Fibroblast of upper back skin (primary cell): ENCODE measurements at regions not wholly inside any gene's neighbourhood (a gene's known extent, or its start where the extent isn't known, plus 50 kb on each side); places are given as distances from the start of the nearest gene placed in this dataset.
"Not testable (repeated sequence)": the region's sequence is repeated elsewhere in the genome, so short reads cannot be mapped to it uniquely, and the experiment has no call there.

Experiments used
- DNase-seq: peaks from one replicate; pipeline ENCODE4 v3.0.0-alpha.2; 2013

DNA sequence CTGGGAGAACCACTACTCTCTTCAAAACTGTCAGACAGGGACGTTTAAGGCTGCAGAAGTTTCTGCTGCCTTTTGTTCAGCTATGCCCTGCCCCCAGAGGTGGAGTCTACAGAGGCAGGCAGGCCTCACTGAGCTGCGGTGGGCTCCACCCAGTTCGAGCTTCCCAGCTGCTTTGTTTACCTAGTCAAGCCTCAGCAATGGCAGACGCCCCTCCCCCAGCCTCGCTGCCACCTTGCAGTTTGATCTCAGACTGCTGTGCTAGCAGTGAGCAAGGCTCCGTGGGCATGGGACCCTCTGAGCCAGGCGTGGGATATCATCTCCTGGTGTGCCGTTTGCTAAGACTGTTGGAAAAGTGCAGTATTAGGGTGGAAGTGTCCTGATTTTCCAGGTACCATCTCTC, 258.6 kb upstream of the GOT2 start:
- DNase-seq, result not testable (repeated sequence)

DNA sequence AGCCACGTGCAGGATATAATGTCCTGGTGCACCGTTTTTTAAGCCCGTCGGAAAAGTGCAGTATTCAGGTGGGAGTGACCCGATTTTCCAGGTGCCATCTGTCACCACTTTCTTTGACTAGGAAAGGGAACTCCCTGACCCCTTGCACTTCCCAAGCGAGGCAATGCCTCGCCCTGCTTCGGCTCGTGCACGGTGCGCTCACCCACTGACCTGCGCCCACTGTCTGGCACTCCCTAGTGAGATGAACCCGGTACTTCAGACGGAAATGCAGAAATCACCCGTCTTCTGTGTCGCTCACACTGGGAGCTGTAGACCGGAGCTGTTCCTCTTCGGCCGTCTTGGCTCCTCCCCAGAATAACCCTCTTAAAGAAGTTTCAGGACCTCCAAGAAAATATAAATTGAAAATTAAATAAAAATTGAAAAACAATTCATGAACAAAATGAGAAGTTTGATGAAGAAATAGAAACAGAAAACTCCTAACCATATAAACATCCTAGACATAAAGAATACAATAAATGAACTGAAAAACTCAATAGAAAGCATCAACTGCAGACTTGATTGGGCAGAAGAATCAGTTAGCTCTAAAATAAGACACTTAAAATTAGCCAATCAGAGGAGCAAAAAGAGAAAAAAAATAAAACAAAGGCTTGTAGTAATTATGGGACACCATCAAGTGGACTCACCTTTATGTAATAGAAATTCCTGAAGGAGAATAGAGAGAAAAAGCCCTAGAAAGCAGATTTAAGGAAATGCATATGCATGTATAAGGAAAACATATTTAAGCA, 249.3 kb upstream of the GOT2 start:
- DNase-seq, result not testable (repeated sequence)

DNA sequence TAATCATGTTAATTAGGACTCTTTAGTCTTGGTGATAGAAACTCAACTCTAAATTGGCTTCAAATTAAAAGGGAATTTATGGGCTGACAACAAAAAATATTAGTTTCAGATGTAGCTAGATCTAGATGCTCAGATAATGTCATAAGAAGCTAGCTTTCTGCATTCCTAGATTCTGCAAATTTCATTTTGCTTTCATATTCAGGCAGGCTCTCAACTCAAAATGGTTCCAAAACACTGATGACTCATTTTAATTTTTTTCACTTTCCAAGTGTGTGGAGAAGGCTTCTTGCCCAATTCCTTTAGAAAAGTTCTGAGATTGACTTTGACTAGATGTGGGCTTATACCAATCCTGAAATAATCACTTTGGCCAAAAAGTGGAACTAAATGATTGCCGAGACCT, 236.7 kb upstream of the GOT2 start:
- peak; percentile 60 for DNase-seq

DNA sequence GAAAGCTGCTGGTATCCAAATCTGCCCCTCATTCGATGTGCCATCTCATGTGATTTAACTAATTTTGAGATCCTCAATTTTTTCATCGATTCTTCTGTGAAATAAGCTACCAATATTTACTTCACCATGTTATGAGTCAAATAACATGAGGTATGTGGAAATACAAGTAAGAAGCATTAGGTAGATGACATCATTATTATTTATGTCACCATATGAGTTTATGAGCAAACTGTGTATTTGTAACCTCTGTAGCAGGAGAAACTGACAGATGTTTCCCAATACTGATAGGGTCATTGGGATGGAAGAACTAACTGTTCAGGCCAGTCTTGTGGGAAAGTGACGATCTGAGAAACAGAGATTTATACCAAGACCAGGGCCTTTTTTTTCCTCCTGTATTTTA, 229.4 kb upstream of the GOT2 start:
- no peak for DNase-seq

DNA sequence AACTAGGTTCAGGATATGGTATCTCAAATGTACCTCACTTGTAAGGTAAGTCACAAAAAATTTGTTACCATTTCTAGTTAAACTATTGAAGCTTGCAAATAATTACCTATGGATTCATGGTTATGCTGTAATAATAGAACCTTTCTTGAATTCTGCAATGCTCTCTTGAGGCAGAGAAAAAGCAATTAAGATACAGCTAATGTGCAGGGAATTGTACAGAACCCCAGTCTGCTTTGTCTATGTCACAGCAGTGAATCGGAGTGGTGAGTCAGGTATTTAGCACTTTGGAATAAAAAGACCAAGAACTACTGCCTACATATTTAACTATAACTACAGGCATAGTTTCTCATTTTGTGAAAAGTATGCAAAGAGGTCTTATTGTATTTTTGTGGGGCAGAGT, 228.7 kb upstream of the GOT2 start:
- no peak for DNase-seq

DNA sequence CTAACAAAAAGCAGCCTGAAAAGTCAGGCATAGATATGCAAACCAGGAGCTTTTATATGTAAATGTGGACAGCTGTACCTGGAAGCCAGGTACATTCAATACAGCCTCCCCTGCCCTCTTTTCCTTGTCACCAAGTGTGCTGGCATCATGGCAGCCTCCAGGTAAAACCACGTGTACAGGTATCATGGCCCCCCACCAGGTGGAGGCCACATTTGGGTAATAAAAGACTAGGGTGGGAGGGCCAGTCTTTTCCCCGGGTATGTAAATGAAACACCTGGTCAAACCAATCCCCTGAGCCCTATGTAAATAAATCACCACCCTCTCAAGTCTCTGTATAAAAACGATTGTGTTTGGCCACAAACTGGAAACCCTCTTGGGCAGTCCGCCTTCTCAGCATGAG, 226.4 kb upstream of the GOT2 start:
- DNase-seq, result no peak

DNA sequence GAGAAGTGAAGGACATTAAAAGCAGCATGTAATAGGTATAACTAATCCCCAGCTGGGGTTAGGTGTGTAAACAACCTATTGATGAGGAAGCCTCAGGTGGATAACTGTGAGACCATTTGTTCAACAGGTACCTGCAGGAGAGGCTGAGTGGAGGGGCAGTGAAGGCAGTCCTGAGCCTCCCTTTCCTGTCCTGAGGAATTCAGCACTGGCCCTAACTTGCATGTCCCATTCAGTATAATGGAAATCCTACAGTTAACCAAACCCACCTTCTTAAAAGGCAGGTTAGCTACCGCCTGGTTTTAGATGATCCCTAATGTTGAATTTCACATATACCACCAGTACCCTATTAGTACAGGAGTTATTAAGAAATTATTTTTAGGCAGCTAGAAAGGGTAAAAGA, 225.9 kb upstream of the GOT2 start:
- no peak for DNase-seq

DNA sequence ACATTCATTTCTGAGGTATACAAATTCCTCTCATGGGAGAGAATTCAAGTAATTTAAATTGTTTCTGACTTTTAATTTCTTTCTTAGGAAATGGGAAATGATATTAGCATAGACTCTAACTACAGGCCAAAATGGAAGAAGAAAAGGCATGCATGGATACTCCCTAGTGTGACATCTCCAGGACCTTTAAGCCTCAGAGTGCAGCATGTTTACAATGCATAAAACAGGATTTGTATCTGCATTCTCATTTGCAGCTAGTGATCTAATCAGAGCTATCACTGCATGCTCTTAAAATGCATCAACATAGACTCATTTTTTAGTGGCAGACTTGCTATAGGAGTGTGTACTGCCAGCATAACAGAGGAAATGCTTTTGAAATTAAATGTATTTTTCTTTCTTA, 224.6 kb upstream of the GOT2 start:
- DNase-seq, result no peak

DNA sequence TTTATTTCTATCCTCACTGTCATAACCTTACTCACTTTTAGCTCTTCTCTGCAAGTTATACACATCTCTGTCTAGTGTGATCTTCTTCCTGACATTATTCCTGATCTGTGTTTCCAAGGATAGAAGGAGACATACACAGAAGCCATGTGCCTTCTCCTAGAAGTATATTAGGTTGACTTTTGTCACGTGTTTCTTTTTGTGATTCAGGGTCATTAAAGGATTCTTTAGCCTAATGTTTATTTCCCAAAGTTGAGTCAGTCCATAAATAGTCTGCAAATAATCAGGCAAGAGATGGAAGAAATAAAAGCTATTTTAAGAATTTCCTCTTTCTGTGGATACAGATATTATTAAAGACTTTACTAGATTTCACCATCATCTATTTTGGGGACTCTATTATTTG, 214.1 kb upstream of the GOT2 start:
- DNase-seq, result no peak

DNA sequence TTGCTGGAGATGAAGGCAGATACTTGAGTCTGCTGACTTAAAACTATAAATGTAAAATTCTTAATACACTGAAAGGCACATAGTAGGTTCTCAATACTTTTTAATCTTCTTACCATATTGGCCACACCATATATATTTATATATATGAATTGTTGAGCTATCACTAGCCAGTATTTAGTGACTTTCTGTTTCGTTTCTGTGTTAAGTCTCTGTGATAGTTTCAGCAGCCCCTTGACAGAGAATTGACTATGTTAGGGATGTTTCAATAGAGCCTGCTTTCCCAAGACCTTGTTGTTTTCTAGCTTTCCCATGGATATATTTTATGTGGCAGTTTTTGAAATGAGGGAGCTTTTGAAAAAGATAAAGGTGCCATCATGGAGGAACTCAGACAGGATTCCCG, 206.5 kb upstream of the GOT2 start:
- DNase-seq, result no peak

DNA sequence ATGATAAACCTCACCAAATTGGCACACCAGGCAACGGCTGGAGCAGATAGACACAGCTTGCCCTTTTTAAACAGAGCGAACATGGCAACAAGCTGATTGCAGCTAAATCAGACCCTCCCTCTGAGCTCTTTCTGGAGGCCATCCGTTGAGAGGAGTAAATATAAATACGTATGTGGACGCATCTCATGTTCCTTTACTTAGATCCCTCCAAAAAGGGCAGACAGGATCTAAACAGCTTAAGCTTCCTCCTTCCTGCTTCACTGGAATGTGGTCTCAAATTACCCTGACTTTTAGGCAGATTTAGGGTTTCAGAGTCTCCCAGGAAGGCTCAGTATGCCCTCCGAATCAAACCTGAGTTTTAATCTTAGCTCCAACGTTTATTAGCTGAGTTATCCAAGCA, 204.7 kb upstream of the GOT2 start:
- no peak for DNase-seq

DNA sequence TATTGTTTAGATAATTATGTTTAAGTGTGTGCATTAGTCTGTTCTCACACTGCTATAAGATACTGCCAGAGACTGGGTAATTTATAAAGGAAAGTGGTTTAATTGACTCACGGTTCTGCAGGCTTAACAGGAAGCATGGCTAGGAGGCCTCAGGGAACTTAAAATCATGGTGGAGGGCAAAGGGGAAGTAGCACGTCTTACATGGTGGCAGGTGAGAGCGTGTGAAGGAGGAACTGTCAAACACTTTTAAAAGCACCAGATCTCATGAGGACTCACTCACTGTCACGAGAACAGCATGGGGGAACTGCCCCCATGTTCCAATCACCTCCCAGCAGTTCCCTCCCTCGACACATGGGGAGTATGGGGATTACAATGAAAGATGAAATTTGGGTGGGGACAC, 203.5 kb upstream of the GOT2 start:
- DNase-seq, result no peak

DNA sequence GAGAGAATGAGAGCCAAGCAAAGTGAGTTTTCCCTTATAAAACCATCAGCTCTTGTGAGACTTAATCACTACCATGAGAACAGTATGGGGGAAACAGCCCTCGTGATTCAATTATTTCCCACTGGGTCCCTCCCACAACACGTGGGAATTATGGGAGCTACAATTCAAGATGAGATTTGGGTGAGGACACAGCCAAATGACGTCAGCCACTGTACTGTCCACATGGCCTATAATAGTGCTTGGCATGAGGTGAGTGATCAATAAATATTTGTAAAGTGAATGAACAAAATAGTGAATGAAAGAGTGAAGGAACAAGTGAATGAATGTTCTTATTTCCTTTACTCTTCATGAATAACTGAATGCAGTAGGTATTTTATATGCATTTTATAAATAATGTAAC, 199.1 kb upstream of the GOT2 start:
- DNase-seq, result no peak

DNA sequence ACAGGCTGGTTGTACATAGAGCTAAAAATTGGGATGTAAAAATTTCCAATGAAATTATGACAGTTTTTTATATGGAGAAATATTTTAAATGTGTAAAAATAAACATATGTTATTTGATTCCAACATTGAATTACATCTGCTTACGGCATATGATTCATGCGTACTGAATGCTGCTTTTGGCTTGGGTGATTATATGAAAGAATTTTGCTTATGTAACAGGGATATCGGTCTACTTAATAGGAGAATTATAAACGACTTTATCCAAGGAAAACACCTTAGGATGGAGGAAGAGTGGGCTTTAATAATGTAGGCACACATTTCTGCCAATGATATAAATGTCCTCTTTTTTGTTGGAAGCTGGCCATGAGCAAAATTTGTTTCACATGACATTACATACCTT, 197.3 kb upstream of the GOT2 start:
- peak; percentile 32 for DNase-seq

DNA sequence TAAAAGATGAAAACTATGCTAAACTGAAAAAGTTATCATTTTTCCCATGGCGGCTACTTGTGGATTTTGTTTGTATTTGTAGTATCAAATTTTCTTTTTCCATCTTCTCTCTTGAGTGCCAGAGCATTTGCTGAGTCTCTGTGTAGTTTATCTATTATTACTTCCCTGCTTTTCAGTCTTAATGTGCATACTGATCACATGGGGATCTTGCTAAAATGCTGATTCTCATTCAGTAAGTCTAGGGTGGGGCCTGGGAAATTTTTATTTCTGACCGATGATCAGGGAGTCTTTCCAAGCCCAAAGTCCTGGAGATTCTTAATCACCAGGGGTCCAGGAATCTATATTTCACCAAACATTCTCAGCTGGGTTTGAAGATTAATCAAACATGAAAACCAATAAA, 189.0 kb upstream of the GOT2 start:
- no peak for DNase-seq

DNA sequence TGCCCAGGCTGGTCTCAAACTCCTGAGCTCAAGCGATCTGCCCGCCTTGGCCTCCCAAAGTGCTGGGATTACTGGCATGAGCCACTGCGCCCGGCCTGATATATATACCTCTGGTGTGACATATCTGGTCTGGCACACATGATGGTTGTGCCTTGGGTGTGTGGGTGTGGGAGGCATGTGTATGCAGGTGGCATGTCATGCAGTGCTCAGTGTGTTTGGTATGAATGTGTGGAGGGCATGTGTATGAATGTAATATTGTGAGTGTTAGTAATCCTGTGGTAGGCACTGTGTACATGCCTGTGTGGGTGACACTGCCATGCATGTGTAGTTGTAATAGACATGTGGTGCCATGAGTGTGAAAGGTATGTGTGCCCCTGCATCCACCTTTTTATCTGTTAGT, 179.3 kb upstream of the GOT2 start:
- no peak for DNase-seq

DNA sequence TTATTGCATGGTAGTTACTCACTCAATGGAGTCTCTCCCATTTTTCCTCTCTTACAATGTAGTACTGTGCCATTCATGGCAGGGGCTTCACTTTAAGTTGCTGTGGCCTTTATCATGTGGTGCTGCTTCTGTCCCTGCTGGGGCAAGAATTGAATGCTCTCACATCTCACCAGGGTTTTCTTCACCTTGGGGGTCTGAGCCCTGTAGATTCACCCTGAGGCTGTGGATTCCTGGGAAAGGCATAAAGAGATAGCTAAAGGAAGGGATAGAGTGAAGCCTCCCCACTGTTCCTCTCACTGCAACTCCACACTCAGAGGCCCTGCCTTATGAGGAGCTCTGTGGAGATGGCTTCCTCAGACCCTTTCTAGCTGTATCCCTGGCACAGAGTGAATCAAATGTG, 178.5 kb upstream of the GOT2 start:
- no peak for DNase-seq

DNA sequence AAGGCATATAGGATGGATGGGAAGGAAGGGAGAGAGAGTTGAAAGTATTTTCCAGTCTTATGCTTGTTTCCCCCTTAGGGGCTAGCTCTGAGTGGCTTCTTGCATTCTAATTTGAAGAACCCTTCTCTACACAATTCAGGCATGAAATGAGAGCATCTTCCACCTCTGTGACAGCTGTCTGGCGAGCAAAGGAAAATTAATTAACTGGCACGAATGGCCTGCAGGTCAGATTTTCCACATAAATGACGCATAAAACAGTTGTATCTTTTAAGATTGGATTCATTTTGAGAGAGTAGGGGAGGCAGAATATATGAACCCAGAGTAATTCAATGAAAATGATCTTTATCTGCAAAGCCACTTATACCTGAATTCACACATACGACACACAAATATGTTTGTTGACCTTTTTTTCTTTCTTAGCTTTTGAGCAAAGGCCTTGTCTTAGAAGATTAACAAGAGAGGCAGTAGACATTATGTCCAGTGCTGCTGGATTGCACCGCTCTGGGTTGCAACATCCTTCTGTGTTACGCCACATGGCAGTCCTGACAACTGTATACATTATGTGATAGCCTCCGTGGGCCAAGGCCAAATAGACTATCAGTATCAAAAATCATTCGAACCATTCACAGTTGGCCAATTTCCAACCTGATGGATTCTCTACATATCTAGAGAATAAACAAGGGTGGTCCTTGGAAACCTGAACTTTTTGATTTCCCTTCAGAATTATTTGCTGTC, 173.0 kb upstream of the GOT2 start:
- no peak for DNase-seq

DNA sequence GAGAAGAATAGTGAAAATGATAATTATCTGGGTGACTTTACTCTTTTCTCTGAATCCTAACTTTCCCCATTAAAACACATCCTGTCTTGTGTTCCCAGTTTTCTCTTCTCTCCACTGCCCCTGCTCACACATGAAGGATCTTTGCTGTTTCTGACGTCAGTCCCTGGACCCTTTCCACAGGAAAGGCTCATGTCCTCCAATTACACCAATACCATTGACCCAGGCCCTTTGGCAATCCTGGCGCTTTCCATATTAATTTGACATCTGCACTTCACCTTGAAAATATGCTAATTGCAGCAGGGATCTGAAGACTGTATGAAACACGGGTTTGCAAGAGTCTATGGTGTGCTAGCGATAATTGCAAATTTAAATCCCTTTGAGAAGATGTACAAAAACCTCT, 170.2 kb upstream of the GOT2 start:
- DNase-seq, result no peak

DNA sequence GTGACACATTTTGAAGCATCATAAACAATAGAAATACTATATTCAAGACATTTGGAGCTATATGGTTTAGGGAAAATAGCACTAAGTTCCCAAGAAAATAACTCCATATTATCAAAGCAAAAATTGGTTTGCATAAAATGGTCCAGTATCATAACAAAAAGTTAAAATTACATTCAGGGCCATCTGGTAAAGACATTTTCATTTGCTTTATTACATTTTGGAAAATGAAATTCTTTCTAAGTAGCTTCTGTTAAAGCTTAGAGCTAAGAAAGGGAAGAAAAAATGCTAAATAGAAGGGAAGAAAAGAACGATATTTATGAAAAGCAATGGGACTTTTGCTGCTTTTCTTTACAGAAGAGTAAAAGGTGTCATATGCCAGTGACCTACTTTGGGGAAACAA, 155.4 kb upstream of the GOT2 start:
- DNase-seq, result no peak

DNA sequence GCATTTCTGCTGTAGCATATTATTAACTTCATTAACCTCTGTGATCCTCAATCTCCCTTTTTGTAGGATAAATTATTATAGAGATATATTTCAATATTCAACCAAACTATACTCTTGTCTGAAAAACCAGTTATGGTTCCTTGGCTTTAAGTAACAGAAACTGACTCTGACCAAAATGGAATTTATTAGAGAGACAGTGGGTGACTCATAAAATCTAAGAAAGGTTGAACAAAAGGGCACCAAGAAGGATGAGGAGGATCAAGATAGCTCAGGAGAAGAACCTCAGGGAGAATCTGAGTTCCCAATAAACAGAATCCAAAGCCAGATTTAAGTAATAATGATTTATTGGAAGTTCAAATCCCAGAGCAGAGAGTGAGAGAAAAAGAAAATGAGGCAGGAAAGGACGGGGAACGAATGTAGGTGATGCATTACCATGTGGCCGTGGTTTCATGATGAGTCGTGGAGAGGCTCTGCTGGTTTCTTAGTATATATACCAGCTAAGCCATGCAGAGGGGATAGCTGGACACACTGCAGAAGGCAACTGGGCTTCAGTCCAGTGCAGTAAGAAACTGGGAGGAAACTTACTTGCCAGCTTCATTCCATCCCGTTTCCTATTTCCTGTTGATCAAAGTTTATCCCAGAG, 151.5 kb upstream of the GOT2 start:
- DNase-seq, result peak; percentile 32

DNA sequence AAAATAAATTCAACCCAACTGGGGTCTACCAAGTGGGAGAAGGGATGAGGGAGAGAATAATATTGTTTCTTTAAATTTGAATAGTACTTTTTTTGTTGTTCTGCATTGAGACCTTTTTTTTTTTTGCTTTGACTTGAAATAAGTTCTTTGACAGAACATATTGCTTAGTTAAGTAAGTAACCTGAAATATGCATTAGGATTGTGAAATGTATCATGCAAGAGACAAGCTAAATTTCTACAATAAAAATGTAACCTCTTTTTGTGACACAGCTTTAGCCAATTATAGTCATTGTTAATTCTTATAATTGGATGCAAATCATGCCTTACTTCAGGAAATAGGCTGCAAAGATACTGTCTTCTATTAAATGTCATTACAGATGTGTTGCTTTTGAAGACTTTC, 150.0 kb upstream of the GOT2 start:
- DNase-seq, result no peak

DNA sequence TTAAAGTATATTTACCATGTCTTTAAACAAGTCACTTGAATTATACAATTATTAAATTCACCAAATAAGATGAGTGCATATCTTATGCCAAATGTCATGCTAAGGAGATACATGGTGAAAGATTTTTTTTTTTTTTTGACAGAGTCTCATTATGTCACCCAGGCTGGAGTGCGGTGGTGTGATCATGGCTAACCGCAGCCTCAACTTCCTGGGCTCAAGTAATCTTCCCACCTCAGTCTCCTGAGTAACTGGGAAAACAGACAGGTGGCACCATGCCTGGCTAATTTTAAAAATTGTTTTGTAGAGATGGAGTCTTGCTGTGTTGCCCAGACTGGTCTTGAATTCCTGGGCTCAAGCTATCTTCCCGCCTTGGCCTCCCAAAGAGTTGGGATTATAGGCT, 149.0 kb upstream of the GOT2 start:
- DNase-seq, result no peak

DNA sequence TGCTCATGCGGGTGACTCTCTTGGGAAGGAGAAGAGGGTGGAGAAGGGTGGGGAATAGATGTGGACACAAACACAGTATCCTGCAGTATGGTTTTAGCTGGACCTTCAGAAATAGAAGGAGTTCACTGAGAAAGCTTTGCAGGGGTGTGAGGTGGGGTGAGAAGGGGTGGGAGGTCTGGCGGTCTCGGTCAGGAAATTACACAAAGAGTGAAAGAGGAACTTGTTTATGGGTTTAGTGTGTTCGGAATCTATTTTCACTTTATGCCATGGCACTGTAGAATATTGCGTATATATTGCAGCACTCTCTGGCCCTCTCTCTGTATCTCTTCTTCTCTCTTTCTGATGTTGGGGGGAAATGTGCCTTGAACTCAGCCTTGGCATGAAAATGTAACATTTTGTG, 148.2 kb upstream of the GOT2 start:
- no peak for DNase-seq
